ENCODE measurements at regions not wholly inside any gene's neighbourhood (a gene's known extent, or its start where the extent isn't known, plus 50 kb on each side); places are given as distances from the start of the nearest gene placed in this dataset.
"Not testable (repeated sequence)": the region's sequence is repeated elsewhere in the genome, so short reads cannot be mapped to it uniquely, and the experiment has no call there.

GRCh38 chr1:146479188-146479587, 250.4 kb upstream of the NOTCH2NLA start:
- not testable (repeated sequence) for DNase-seq (ENCODE audit: low read depth in 1 of 2, low spot score in 2 of 2); H3K27ac ChIP-seq; H3K4me3 ChIP-seq; H3K36me3 ChIP-seq; H3K27me3 ChIP-seq (replicated peaks); H3K9me3 ChIP-seq (replicated peaks); H3K4me1 ChIP-seq (replicated peaks)

GRCh38 chr1:146478125-146478720, 249.4 kb upstream of the NOTCH2NLA start:
- H3K9me3 ChIP-seq (replicated peaks); H3K36me3 ChIP-seq; H3K4me3 ChIP-seq; H3K27ac ChIP-seq; H3K27me3 ChIP-seq (replicated peaks); H3K4me1 ChIP-seq (replicated peaks): not testable (repeated sequence)
- peak in 1 of 2 experiments; percentile 19 for DNase-seq (ENCODE audit: low read depth in 1 of 2, low spot score in 2 of 2)

DNA sequence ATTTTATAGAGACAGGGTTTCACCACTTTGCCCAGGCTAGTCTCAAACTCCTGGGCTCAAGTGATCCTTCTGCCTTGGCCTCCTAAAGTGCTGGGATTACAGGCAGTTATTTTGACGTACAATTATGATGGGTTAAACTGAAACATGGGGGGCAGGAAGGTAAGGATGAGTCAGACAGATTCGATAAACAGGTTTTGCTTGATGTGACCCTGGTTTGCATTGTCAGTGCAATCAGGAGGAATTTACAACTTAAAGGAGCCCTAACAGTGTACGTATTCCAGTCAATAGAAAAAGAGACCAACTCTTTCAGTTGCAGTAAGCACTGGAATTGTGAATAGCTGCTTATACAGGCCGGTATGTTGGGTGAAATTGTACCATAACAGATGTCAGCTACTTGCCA, 246.3 kb upstream of the NOTCH2NLA start:
- not testable (repeated sequence) for H3K4me1 ChIP-seq (replicated peaks); DNase-seq (ENCODE audit: low read depth in 1 of 2, low spot score in 2 of 2); H3K36me3 ChIP-seq; H3K27ac ChIP-seq; H3K4me3 ChIP-seq; H3K27me3 ChIP-seq (replicated peaks); H3K9me3 ChIP-seq (replicated peaks)

DNA sequence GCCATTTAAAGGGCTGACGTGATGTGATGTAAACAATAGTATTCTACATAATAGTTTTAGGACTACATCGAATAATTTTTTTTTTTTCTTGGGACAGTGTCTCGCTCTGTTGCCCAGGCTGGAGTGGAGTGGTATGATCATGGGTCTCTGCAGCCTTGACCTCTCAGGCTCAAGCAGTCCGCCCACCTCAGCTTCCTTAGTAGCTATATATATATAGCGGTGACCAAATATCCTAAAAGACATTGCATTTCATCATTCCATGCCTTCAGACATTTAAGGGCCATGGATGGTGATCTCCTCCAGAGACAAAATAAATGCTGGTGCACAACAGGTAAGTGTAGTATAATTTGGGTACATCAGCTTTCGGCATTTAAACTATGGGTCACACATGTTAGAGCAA, 245.4 kb upstream of the NOTCH2NLA start:
- H3K4me3 ChIP-seq; H3K27me3 ChIP-seq (replicated peaks); H3K4me1 ChIP-seq (replicated peaks); H3K36me3 ChIP-seq; H3K27ac ChIP-seq; H3K9me3 ChIP-seq (replicated peaks); DNase-seq (ENCODE audit: low read depth in 1 of 2, low spot score in 2 of 2): not testable (repeated sequence)

GRCh38 chr1:146472192-146472861, 243.5 kb upstream of the NOTCH2NLA start:
- DNase-seq (ENCODE audit: low read depth in 1 of 2, low spot score in 2 of 2), result peak; percentile 20 to 65
- H3K27ac ChIP-seq; H3K4me1 ChIP-seq (replicated peaks); H3K36me3 ChIP-seq; H3K9me3 ChIP-seq (replicated peaks); H3K27me3 ChIP-seq (replicated peaks): not testable (repeated sequence)
- peak overlapping the region; percentile 24 for H3K4me3 ChIP-seq

DNA sequence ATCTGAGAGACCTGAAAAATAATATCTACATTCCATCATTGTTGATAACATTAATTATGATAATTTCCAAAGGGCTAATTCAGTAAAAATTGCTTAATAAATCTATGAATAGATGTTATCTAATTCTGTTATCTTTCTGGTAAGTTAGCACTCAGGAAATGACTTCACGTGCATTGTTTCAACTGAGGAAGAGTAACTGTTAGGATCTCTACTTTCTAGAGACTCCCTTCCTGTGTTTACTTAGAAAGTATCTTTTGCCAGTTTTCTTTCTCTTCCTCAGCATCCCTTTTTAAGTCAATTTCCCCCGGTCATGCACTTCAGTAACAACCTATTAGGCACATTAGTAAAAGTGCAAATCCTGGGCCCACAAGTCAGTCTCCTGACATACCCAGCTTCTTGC, 231.1 kb upstream of the NOTCH2NLA start:
- not testable (repeated sequence) for H3K27me3 ChIP-seq (replicated peaks); H3K27ac ChIP-seq; H3K9me3 ChIP-seq (replicated peaks); H3K4me1 ChIP-seq (replicated peaks); H3K36me3 ChIP-seq; DNase-seq (ENCODE audit: low read depth in 1 of 2, low spot score in 2 of 2); H3K4me3 ChIP-seq

GRCh38 chr1:146459308-146459707, 230.5 kb upstream of the NOTCH2NLA start:
- H3K27ac ChIP-seq; H3K4me1 ChIP-seq (replicated peaks); H3K36me3 ChIP-seq; DNase-seq (ENCODE audit: low read depth in 1 of 2, low spot score in 2 of 2); H3K9me3 ChIP-seq (replicated peaks); H3K27me3 ChIP-seq (replicated peaks); H3K4me3 ChIP-seq: not testable (repeated sequence)

GRCh38 chr1:146448877-146449246, 220.0 kb upstream of the NOTCH2NLA start:
- not testable (repeated sequence) for H3K4me3 ChIP-seq; H3K9me3 ChIP-seq (replicated peaks); H3K27me3 ChIP-seq (replicated peaks); DNase-seq (ENCODE audit: low read depth in 1 of 2, low spot score in 2 of 2); H3K4me1 ChIP-seq (replicated peaks); H3K36me3 ChIP-seq; H3K27ac ChIP-seq

DNA sequence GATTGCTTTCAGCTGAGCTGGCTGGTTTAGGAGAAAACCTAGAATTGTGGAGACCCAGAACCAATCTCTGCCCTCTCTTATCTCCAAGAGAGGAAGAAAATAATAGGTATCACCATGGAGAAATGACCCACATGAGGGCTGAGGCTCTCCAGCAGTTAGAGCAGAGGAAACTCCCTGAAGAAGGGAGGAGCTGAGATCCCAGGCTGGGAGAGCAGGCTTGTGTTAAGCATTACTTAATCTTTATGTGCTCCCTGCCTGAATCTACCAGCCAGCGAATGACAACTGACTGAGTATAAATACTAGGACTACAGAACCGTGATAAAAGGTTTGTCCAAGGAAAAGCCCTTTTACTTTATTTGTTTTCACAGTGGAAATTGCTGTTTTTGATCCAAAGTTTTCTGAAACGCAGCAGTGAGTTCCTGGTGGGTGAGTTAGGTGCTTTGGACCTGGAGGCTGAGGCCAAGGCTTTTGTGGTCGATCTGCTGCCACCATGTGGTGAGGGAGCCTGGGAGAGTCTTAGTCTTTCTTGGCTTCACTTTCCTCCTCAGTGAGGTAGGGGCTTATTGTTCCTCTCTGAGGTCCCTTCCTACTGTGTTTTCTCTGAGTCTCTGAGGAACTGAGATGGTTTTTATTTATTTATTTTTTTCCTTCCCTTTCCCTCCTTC, 219.5 kb upstream of the NOTCH2NLA start:
- not testable (repeated sequence) for H3K4me3 ChIP-seq; H3K9me3 ChIP-seq (replicated peaks); H3K27me3 ChIP-seq (replicated peaks); H3K27ac ChIP-seq; H3K4me1 ChIP-seq (replicated peaks); H3K36me3 ChIP-seq
- peak in 1 of 2 experiments; percentile 59 for DNase-seq (ENCODE audit: low read depth in 1 of 2, low spot score in 2 of 2)

GRCh38 chr1:146443871-146444222, 215.0 kb upstream of the NOTCH2NLA start:
- not testable (repeated sequence) for H3K27me3 ChIP-seq (replicated peaks); H3K9me3 ChIP-seq (replicated peaks); DNase-seq (ENCODE audit: low read depth in 1 of 2, low spot score in 2 of 2); H3K4me3 ChIP-seq; H3K4me1 ChIP-seq (replicated peaks); H3K27ac ChIP-seq; H3K36me3 ChIP-seq

- not testable (repeated sequence) for H3K4me1 ChIP-seq (replicated peaks); H3K27me3 ChIP-seq (replicated peaks); H3K4me3 ChIP-seq; DNase-seq (ENCODE audit: low read depth in 1 of 2, low spot score in 2 of 2); H3K9me3 ChIP-seq (replicated peaks); H3K36me3 ChIP-seq; H3K27ac ChIP-seq
These were observed 214.5 kb upstream of the NOTCH2NLA start for GRCh38 chr1:146443088-146443870.

DNA sequence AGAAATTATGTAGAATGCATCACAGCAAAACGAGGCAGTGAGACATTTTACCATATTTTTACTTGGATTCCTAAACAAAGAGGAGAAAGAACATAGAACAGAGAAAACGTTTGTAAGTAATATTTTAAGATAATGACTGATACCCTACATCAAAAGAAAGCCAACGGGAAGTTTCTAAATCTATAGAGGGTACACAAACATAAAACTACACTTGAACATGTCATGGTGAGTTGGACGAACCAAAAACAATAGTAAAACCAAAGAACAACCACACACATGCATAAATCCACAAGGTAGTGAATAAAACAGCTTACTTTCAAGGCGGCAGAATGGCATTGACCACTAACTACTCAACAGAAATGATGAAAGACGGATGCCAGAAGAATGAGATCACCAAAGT, 209.7 kb upstream of the NOTCH2NLA start:
- not testable (repeated sequence) for H3K27me3 ChIP-seq (replicated peaks); H3K4me1 ChIP-seq (replicated peaks); H3K4me3 ChIP-seq; H3K27ac ChIP-seq; H3K9me3 ChIP-seq (replicated peaks); H3K36me3 ChIP-seq
- DNase-seq (ENCODE audit: low read depth in 1 of 2, low spot score in 2 of 2), result peak in 1 of 2 experiments; percentile 16

GRCh38 chr1:146416642-146417041, 187.8 kb upstream of the NOTCH2NLA start:
- H3K4me1 ChIP-seq (replicated peaks); H3K9me3 ChIP-seq (replicated peaks); H3K4me3 ChIP-seq; H3K27ac ChIP-seq; DNase-seq (ENCODE audit: low read depth in 1 of 2, low spot score in 2 of 2); H3K36me3 ChIP-seq; H3K27me3 ChIP-seq (replicated peaks): not testable (repeated sequence)

GRCh38 chr1:146415017-146415416, 186.2 kb upstream of the NOTCH2NLA start:
- not testable (repeated sequence) for DNase-seq (ENCODE audit: low read depth in 1 of 2, low spot score in 2 of 2); H3K36me3 ChIP-seq; H3K4me1 ChIP-seq (replicated peaks); H3K9me3 ChIP-seq (replicated peaks); H3K4me3 ChIP-seq; H3K27me3 ChIP-seq (replicated peaks); H3K27ac ChIP-seq

Measured in SJSA1 (cell line).